ENCODE measurements at regions not wholly inside any gene's neighbourhood (a gene's known extent, or its start where the extent isn't known, plus 50 kb on each side); places are given as distances from the start of the nearest gene placed in this dataset.
A peak's percentile ranks its signal among the peaks of the same experiment; 100 is the strongest.

DNA sequence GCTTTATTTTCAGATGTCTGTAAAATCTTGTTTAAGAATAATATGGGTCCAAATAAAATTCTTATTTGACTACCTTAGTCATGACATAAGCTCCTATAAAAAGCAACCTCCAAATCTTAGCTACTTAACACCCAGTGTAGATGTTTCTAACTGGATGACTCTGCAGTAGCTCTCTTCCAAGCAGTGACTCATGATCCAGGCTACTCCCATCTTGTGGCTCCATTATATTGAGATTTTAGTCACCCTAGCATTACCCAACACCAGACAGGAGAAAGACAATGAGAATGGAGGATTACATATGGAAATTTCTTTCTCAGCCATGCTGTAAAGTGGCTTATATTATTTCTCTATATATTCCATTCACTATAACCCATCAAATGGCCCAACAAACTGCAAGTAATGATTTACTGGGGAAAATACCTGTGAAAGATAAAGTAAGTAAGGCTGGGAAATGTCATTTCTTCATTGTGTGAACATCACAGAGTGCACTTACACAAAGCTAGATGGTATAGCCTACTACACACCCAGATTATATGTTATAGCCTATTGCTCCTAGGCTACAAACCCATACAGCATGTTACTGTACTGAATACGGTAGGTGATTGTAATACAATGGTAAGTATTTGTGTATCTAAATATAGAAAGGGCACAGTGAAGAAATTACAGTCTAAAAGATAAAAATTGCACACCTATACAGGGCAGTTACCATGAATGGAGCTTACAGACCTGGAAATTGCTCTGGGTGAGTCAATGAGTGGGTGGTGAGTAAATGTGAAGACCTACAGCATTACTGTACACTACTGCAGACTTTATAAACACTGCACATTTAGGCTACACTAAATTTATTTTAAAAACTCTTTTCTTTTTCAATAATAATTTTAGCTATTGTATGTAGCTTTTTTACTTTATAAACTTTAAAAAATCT, 163.2 kb downstream of the DYRK2 start:
- FAIRE-seq (peak; percentile 68), DNase-seq (ENCODE audit: low read depth in 1 of 2, low spot score in 1 of 2) (peak in 1 of 2 experiments; percentile 45), ATAC-seq (peak; percentile 70 to 78)
- WGBS (ENCODE audit: missing lambda C conversion rate), result 81% methylated on average over 1 of the region's 1 CpG
- no peak overlapping the region for H3K4me2 ChIP-seq
- ChIA-PET POLR2A (no interaction called here), CTCF (interaction anchor here (0.6 kb wide), 1 partner anchor 190 kb away, joined by 3 read pairs; no protein-coding TSS in a partner anchor)
- 0 out of 3 replicates have a peak, but pooled peaks cover 3% of the 10 kb centered on the region for H3K4me1 ChIP-seq
- no peak overlapping the region for H3K27ac ChIP-seq
- H3K9me3 ChIP-seq, result peaks cover 18% of the 10 kb centered on the region; the same call in 2 of the 3 replicates
- TF ChIP-seq EHF (CRISPR knock-in tag; IDR thresholded peaks at IDR 0.05), result no peak
- no peak for TF ChIP-seq FOSL2 (IDR thresholded peaks at IDR 0.05)
- TF ChIP-seq FOSL2 (CRISPR knock-in tag; IDR thresholded peaks at IDR 0.05), result 0 out of 2 replicates have a peak, but pooled peaks have one; percentile 28
- no peak for TF ChIP-seq EP300 (IDR thresholded peaks at IDR 0.05)
- TF ChIP-seq HEYL (CRISPR knock-in tag; IDR thresholded peaks at IDR 0.05), result no peak
- no peak for TF ChIP-seq SREBF2 (IDR thresholded peaks at IDR 0.05)
- TF ChIP-seq CBX2 (IDR thresholded peaks at IDR 0.05; ENCODE audit: borderline replicate concordance, low read depth), result no peak
- no peak overlapping the region for H3K4me3 ChIP-seq

DNA sequence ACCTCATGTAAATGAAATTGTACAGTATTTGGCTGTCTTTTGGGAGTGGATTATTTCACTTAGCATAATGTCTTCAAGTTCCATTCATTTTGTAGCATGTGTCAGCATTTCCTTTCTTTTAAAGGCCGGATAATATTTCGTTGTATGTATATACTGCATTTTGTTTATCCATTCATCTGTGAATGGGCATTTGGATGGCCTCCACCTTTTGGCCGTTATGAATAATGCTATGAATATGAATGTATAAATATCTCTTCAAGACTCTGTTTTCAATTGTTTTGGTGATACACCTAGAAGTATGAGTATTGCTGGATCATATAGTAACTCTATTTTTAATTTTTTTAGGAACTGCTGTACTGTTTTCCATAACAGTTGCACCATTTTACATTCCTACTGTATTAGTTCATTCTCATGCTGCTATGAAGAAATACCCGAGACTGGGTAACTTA, 164.9 kb downstream of the DYRK2 start:
- H3K4me1 ChIP-seq, result no peaks in the 10 kb centered on the region
- H3K27ac ChIP-seq, result no peak overlapping the region
- ChIA-PET POLR2A (no interaction called here), CTCF (no interaction called here)
- FAIRE-seq (no peak), DNase-seq (ENCODE audit: low read depth in 1 of 2, low spot score in 1 of 2) (no peak), ATAC-seq (no peak)
- H3K9me3 ChIP-seq, result peaks cover 28% of the 10 kb centered on the region
- no peak overlapping the region for H3K4me3 ChIP-seq
- WGBS (ENCODE audit: missing lambda C conversion rate), result 28% methylated on average over 4 of the region's 4 CpGs
- TF ChIP-seq CBX2 (IDR thresholded peaks at IDR 0.05; ENCODE audit: borderline replicate concordance, low read depth) (no peak), MAFK (IDR thresholded peaks at IDR 0.05; ENCODE audit: partially characterized antibody) (peak; percentile 23)
- H3K4me2 ChIP-seq, result no peak overlapping the region

DNA sequence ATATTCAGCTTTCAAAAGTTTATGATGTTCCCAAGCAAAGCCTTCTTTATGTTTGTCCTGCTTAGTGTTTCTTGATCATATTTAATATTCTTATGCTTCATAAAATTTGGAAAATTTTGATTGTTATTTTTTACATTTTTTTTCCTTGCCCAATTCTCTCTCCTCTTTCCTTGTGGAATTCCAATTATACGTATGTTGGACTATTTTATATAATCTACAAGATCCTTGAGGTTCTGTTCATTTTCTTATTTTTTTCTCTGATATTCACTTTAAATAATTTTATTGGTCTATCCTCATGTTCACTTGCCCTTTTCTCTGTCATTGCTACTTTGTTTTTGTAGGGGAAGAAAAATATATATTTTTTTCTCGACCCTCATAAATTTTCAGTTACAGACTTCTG, 167.7 kb downstream of the DYRK2 start:
- no peak for FAIRE-seq
- TF ChIP-seq, protein P1, sequence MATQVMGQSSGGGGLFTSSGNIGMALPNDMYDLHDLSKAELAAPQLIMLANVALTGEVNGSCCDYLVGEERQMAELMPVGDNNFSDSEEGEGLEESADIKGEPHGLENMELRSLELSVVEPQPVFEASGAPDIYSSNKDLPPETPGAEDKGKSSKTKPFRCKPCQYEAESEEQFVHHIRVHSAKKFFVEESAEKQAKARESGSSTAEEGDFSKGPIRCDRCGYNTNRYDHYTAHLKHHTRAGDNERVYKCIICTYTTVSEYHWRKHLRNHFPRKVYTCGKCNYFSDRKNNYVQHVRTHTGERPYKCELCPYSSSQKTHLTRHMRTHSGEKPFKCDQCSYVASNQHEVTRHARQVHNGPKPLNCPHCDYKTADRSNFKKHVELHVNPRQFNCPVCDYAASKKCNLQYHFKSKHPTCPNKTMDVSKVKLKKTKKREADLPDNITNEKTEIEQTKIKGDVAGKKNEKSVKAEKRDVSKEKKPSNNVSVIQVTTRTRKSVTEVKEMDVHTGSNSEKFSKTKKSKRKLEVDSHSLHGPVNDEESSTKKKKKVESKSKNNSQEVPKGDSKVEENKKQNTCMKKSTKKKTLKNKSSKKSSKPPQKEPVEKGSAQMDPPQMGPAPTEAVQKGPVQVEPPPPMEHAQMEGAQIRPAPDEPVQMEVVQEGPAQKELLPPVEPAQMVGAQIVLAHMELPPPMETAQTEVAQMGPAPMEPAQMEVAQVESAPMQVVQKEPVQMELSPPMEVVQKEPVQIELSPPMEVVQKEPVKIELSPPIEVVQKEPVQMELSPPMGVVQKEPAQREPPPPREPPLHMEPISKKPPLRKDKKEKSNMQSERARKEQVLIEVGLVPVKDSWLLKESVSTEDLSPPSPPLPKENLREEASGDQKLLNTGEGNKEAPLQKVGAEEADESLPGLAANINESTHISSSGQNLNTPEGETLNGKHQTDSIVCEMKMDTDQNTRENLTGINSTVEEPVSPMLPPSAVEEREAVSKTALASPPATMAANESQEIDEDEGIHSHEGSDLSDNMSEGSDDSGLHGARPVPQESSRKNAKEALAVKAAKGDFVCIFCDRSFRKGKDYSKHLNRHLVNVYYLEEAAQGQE (IDR thresholded peaks at IDR 0.05), result no peak
- TF ChIP-seq HOXB5 (CRISPR knock-in tag; IDR thresholded peaks at IDR 0.05) (no peak), CHD4 (IDR thresholded peaks at IDR 0.05; ENCODE audit: borderline replicate concordance) (no peak), BHLHE40 (IDR thresholded peaks at IDR 0.05; ENCODE audit: low read depth, low read length) (no peak), HOXB13 (CRISPR knock-in tag; IDR thresholded peaks at IDR 0.05; ENCODE audit: low read depth) (no peak), EP300 (IDR thresholded peaks at IDR 0.05) (no peak), ZSCAN20 (CRISPR knock-in tag; IDR thresholded peaks at IDR 0.05) (no peak), ZNF302 (CRISPR knock-in tag; IDR thresholded peaks at IDR 0.05) (no peak), FOSB (CRISPR knock-in tag; IDR thresholded peaks at IDR 0.05) (no peak), RFX5 (IDR thresholded peaks at IDR 0.05) (no peak), CBX8 (IDR thresholded peaks at IDR 0.05) (no peak), JUN (IDR thresholded peaks at IDR 0.05) (no peak), SREBF2 (IDR thresholded peaks at IDR 0.05) (no peak), RARB (CRISPR knock-in tag; IDR thresholded peaks at IDR 0.05) (no peak), ZC3H11A (IDR thresholded peaks at IDR 0.05) (no peak)
- TF ChIP-seq, protein P2, sequence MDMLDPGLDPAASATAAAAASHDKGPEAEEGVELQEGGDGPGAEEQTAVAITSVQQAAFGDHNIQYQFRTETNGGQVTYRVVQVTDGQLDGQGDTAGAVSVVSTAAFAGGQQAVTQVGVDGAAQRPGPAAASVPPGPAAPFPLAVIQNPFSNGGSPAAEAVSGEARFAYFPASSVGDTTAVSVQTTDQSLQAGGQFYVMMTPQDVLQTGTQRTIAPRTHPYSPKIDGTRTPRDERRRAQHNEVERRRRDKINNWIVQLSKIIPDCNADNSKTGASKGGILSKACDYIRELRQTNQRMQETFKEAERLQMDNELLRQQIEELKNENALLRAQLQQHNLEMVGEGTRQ (IDR thresholded peaks at IDR 0.05), result no peak
- TF ChIP-seq, protein P3, sequence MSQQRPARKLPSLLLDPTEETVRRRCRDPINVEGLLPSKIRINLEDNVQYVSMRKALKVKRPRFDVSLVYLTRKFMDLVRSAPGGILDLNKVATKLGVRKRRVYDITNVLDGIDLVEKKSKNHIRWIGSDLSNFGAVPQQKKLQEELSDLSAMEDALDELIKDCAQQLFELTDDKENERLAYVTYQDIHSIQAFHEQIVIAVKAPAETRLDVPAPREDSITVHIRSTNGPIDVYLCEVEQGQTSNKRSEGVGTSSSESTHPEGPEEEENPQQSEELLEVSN (IDR thresholded peaks at IDR 0.05; ENCODE audit: borderline replicate concordance, low read depth), result no peak
- TF ChIP-seq, protein P4, sequence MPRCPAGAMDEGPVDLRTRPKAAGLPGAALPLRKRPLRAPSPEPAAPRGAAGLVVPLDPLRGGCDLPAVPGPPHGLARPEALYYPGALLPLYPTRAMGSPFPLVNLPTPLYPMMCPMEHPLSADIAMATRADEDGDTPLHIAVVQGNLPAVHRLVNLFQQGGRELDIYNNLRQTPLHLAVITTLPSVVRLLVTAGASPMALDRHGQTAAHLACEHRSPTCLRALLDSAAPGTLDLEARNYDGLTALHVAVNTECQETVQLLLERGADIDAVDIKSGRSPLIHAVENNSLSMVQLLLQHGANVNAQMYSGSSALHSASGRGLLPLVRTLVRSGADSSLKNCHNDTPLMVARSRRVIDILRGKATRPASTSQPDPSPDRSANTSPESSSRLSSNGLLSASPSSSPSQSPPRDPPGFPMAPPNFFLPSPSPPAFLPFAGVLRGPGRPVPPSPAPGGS (IDR thresholded peaks at IDR 0.05), result no peak
- POLR2A ChIA-PET, result no interaction called here

More for the DNA sequence above, 167.7 kb downstream of the DYRK2 start:
- ATAC-seq (no peak), DNase-seq (ENCODE audit: low read depth in 1 of 2, low spot score in 1 of 2) (no peak)
- Histone ChIP-seq H3K4me1 (no peaks in the 10 kb centered on the region), H3K27ac (no peak overlapping the region), H3K4me3 (no peak overlapping the region), H3K9me3 (peaks cover 28% of the 10 kb centered on the region), H3K4me2 (no peak overlapping the region)
- CTCF ChIA-PET, result interaction anchor here (0.9 kb wide), 1 partner anchor 374 kb away, joined by 3 read pairs; no protein-coding TSS in a partner anchor
- 28% methylated on average over 2 of the region's 2 CpGs for WGBS (ENCODE audit: missing lambda C conversion rate)

All from A549 (cell line).